ENCODE measurements at regions not wholly inside any gene's neighbourhood (a gene's known extent, or its start where the extent isn't known, plus 50 kb on each side); places are given as distances from the start of the nearest gene placed in this dataset.

- Histone ChIP-seq H3K4me3 (ENCODE audit: low read depth, low read length) (no peak overlapping the region), H3K27me3 (ENCODE audit: insufficient read depth, low read depth, severe bottlenecking) (no peaks in the 10 kb centered on the region), H3K36me3 (no peaks in the 10 kb centered on the region), H3K27ac (no peak overlapping the region), H3K9me3 (ENCODE audit: severe bottlenecking) (no peaks in the 10 kb centered on the region)
- TF ChIP-seq CTCF (IDR thresholded peaks at IDR 0.05; ENCODE audit: low read depth, low read length), result no peak
- no peak for DNase-seq
Observed at GRCh38 chr11:21839796-21840195, 353.1 kb upstream of the ANO5 start.

- no peak for TF ChIP-seq CTCF (IDR thresholded peaks at IDR 0.05; ENCODE audit: low read depth, low read length)
Observed at GRCh38 chr11:21861314-21861713, 331.6 kb upstream of the ANO5 start.

GRCh38 chr11:21865541-21865940 is 327.3 kb upstream of the ANO5 start:
- no peak for TF ChIP-seq CTCF (IDR thresholded peaks at IDR 0.05; ENCODE audit: low read depth, low read length)
- no peaks in the 10 kb centered on the region for H3K9me3 ChIP-seq (ENCODE audit: severe bottlenecking)
- no peak overlapping the region for H3K27ac ChIP-seq
- H3K4me3 ChIP-seq (ENCODE audit: low read depth, low read length), result no peak overlapping the region
- H3K27me3 ChIP-seq (ENCODE audit: insufficient read depth, low read depth, severe bottlenecking), result no peaks in the 10 kb centered on the region
- no peak for DNase-seq
- H3K36me3 ChIP-seq, result no peaks in the 10 kb centered on the region

More at GRCh38 chr11:21861314-21861713, 331.6 kb upstream of the ANO5 start:
- no peaks in the 10 kb centered on the region for H3K9me3 ChIP-seq (ENCODE audit: severe bottlenecking)
- no peak for DNase-seq
- H3K27me3 ChIP-seq (ENCODE audit: insufficient read depth, low read depth, severe bottlenecking), result no peaks in the 10 kb centered on the region
- H3K4me3 ChIP-seq (ENCODE audit: low read depth, low read length), result no peak overlapping the region
- H3K36me3 ChIP-seq, result no peaks in the 10 kb centered on the region
- no peak overlapping the region for H3K27ac ChIP-seq

- Histone ChIP-seq H3K36me3 (no peaks in the 10 kb centered on the region), H3K9me3 (ENCODE audit: severe bottlenecking) (no peaks in the 10 kb centered on the region), H3K27ac (no peak overlapping the region), H3K27me3 (ENCODE audit: insufficient read depth, low read depth, severe bottlenecking) (no peaks in the 10 kb centered on the region), H3K4me3 (ENCODE audit: low read depth, low read length) (no peak overlapping the region)
- no peak for TF ChIP-seq CTCF (IDR thresholded peaks at IDR 0.05; ENCODE audit: low read depth, low read length)
- DNase-seq, result no peak
Observed at GRCh38 chr11:21866781-21867180, 326.1 kb upstream of the ANO5 start.

GRCh38 chr11:21877151-21877550 is 315.7 kb upstream of the ANO5 start:
- no peak for DNase-seq
- Histone ChIP-seq H3K27ac (no peak overlapping the region), H3K27me3 (ENCODE audit: insufficient read depth, low read depth, severe bottlenecking) (no peaks in the 10 kb centered on the region), H3K36me3 (no peaks in the 10 kb centered on the region), H3K9me3 (ENCODE audit: severe bottlenecking) (no peaks in the 10 kb centered on the region), H3K4me3 (ENCODE audit: low read depth, low read length) (no peak overlapping the region)
- TF ChIP-seq CTCF (IDR thresholded peaks at IDR 0.05; ENCODE audit: low read depth, low read length), result no peak

- no peak for TF ChIP-seq CTCF (IDR thresholded peaks at IDR 0.05; ENCODE audit: low read depth, low read length)
- DNase-seq, result no peak
- no peaks in the 10 kb centered on the region for H3K36me3 ChIP-seq
- no peak overlapping the region for H3K27ac ChIP-seq
- no peaks in the 10 kb centered on the region for H3K9me3 ChIP-seq (ENCODE audit: severe bottlenecking)
- no peaks in the 10 kb centered on the region for H3K27me3 ChIP-seq (ENCODE audit: insufficient read depth, low read depth, severe bottlenecking)
- no peak overlapping the region for H3K4me3 ChIP-seq (ENCODE audit: low read depth, low read length)
Observed at GRCh38 chr11:21883354-21883753, 309.5 kb upstream of the ANO5 start.
